OCI-LY7 (cell line): ENCODE measurements at regions not wholly inside any gene's neighbourhood (a gene's known extent, or its start where the extent isn't known, plus 50 kb on each side); places are given as distances from the start of the nearest gene placed in this dataset.

ENCODE experiments used
- EZH2phosphoT487 ChIP-seq: fragments of 200-600 bp; sonication (generic); IDR thresholded peaks from 2 replicates; pipeline ENCODE4 v1.6.1; 2018; ENCODE audit warnings: low read depth, borderline replicate concordance, mild to moderate bottlenecking, mixed run types, antibody characterized with exemption, low read length, moderate library complexity, mixed read lengths
- TF ChIP-seq, protein P1 (sequence below): fragments of 200-600 bp; sonication (generic); conservative IDR thresholded peaks from 2 replicates; pipeline ENCODE4 v1.5.1; 2014; ENCODE audit warnings: mild to moderate bottlenecking, antibody characterized with exemption, low read length, moderate library complexity, mixed read lengths

DNA sequence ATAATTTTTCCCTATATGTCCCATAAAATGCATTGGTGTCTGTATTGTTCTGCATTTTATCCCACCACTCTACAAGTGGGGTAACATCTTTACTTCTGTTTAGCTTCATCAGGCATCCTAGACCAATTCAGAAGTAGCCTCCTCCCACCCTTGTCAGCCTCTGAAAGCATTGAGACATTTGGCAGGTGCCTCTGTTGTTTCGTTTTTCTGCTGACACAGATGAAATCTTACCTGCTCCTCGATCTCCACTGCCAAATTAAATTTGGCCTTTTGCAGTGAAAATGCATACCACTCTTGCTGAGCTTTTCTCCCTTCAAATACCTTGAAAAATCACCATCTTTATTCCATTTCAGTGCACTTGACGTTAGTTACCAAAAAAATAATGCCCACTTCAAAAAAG lies 83.5 kb upstream of the STARD13 start:
- TF ChIP-seq, protein P1, sequence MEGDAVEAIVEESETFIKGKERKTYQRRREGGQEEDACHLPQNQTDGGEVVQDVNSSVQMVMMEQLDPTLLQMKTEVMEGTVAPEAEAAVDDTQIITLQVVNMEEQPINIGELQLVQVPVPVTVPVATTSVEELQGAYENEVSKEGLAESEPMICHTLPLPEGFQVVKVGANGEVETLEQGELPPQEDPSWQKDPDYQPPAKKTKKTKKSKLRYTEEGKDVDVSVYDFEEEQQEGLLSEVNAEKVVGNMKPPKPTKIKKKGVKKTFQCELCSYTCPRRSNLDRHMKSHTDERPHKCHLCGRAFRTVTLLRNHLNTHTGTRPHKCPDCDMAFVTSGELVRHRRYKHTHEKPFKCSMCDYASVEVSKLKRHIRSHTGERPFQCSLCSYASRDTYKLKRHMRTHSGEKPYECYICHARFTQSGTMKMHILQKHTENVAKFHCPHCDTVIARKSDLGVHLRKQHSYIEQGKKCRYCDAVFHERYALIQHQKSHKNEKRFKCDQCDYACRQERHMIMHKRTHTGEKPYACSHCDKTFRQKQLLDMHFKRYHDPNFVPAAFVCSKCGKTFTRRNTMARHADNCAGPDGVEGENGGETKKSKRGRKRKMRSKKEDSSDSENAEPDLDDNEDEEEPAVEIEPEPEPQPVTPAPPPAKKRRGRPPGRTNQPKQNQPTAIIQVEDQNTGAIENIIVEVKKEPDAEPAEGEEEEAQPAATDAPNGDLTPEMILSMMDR, result no peak
- no peak for TF ChIP-seq EZH2phosphoT487
